ENCODE measurements at regions not wholly inside any gene's neighbourhood (a gene's known extent, or its start where the extent isn't known, plus 50 kb on each side); places are given as distances from the start of the nearest gene placed in this dataset.
A peak's percentile ranks its signal among the peaks of the same experiment; 100 is the strongest.

- Histone ChIP-seq H3K36me3 (no peaks in the 10 kb centered on the region), H3K27ac (peak overlapping the region; percentile 72 to 92 (median 78)), H3K9me3 (no peaks in the 10 kb centered on the region), H3K4me3 (no peak overlapping the region), H3K4me1 (peaks cover 21% of the 10 kb centered on the region in 2 donors), H3K27me3 (no peaks in the 10 kb centered on the region)
- intact Hi-C loops (cut with DNase I; ENCODE audit: low total_unique reads): no loop called here
- in situ Hi-C loops (cut with MboI; ENCODE audit: low sequenced_read_pairs in 4 of 4): no loop called here
- ATAC-seq (peak; percentile 97 to 98), DNase-seq (peak; percentile 89 to 93)
- TF ChIP-seq CTCF (IDR thresholded peaks at IDR 0.05 in 4 of 5, conservative IDR thresholded peaks at IDR 0.05 in 1 of 5) (no peak), POLR2A (IDR thresholded peaks at IDR 0.05) (no peak)
Observed at GRCh38 chr2:43152741-43153647, 73.4 kb downstream of the ZFP36L2 start.

- Histone ChIP-seq H3K9me3 (no peaks in the 10 kb centered on the region), H3K4me3 (no peak overlapping the region), H3K4me1 (peaks cover 15 to 16% of the 10 kb centered on the region in 2 donors), H3K36me3 (no peaks in the 10 kb centered on the region), H3K27me3 (no peaks in the 10 kb centered on the region), H3K27ac (peak overlapping the region; percentile 70 to 92 (median 78))
- TF ChIP-seq POLR2A (IDR thresholded peaks at IDR 0.05) (no peak), CTCF (IDR thresholded peaks at IDR 0.05 in 4 of 5, conservative IDR thresholded peaks at IDR 0.05 in 1 of 5) (no peak)
- DNase-seq (no peak), ATAC-seq (no peak)
- in situ Hi-C loops (cut with MboI; ENCODE audit: low sequenced_read_pairs in 4 of 4) (no loop called here), intact Hi-C loops (cut with DNase I; ENCODE audit: low total_unique reads) (no loop called here)
Observed at GRCh38 chr2:43152186-43152585, 74.2 kb downstream of the ZFP36L2 start.

- TF ChIP-seq CTCF (IDR thresholded peaks at IDR 0.05 in 4 of 5, conservative IDR thresholded peaks at IDR 0.05 in 1 of 5) (no peak), POLR2A (IDR thresholded peaks at IDR 0.05) (no peak)
- intact Hi-C loops (cut with DNase I; ENCODE audit: low total_unique reads) (no loop called here), in situ Hi-C loops (cut with MboI; ENCODE audit: low sequenced_read_pairs in 4 of 4) (no loop called here)
- Histone ChIP-seq H3K27ac (no peak overlapping the region), H3K36me3 (no peaks in the 10 kb centered on the region), H3K9me3 (no peaks in the 10 kb centered on the region), H3K4me1 (peaks cover 15 to 16% of the 10 kb centered on the region in 2 donors), H3K4me3 (no peak overlapping the region), H3K27me3 (no peaks in the 10 kb centered on the region)
- DNase-seq: no peak
- no peak for ATAC-seq
Observed at GRCh38 chr2:43149482-43150107, 76.8 kb downstream of the ZFP36L2 start.

GRCh38 chr2:43146083-43146482 lies 80.3 kb downstream of the ZFP36L2 start:
- no peak for TF ChIP-seq POLR2A (IDR thresholded peaks at IDR 0.05)
- TF ChIP-seq CTCF (IDR thresholded peaks at IDR 0.05 in 4 of 5, conservative IDR thresholded peaks at IDR 0.05 in 1 of 5): no peak
- in situ Hi-C loops (cut with MboI; ENCODE audit: low sequenced_read_pairs in 4 of 4): no loop called here

More at GRCh38 chr2:43146083-43146482, 80.3 kb downstream of the ZFP36L2 start:
- Histone ChIP-seq H3K9me3 (no peaks in the 10 kb centered on the region), H3K27me3 (no peaks in the 10 kb centered on the region), H3K27ac (no peak overlapping the region), H3K4me1 (no peaks in the 10 kb centered on the region), H3K4me3 (no peak overlapping the region), H3K36me3 (no peaks in the 10 kb centered on the region)
- ATAC-seq: peak in 1 of 2 donors; percentile 54
- DNase-seq: no peak
- intact Hi-C loops (cut with DNase I; ENCODE audit: low total_unique reads): no loop called here

Data from gastrocnemius medialis (tissue), 4 donors.